Motor neuron (in vitro differentiated cells): ENCODE measurements at regions not wholly inside any gene's neighbourhood (a gene's known extent, or its start where the extent isn't known, plus 50 kb on each side); places are given as distances from the start of the nearest gene placed in this dataset.

Experiments used
- ATAC-seq, 8 experiments: fragments of 200-7000 bp; cut with Tn5 transposase; replicated peaks in 6 of 8; 2 replicates each; pipeline ENCODE4 v1.8.0; 2021; ENCODE audit warnings: mild to moderate bottlenecking in 8 of 8, moderate library complexity in 8 of 8
- H3K27ac ChIP-seq, 2 donors: fragments of 250-450 bp; sonication (Bioruptor Pico); 2 replicates each; pipeline ENCODE4 v1.9.0; 2021; ENCODE audit warnings: antibody characterized with exemption in 2 of 2, mild to moderate bottlenecking in 2 of 2, moderate library complexity in 1 of 2
- H3K4me1 ChIP-seq, 2 donors: fragments of 250-450 bp; sonication (Bioruptor Pico); replicated peaks in 1 of 2; 2 replicates each; pipeline ENCODE4 v1.6.1; 2021; ENCODE audit warnings: antibody characterized with exemption in 2 of 2, mild to moderate bottlenecking in 2 of 2, moderate library complexity in 1 of 2
- H3K4me3 ChIP-seq, 5 donors: fragments of 250-450 bp; sonication (Bioruptor Pico); 2 replicates each; pipeline ENCODE4 v1.9.0; 2021; ENCODE audit warnings: antibody characterized with exemption in 5 of 5, mild to moderate bottlenecking in 5 of 5, moderate library complexity in 4 of 5
- WGBS, 10 experiments: fragments of 450-650 bp; shearing (Covaris generic); methylation state at CpG; one replicate each; pipeline ENCODE4 v1.0.0; 2022; 5-methylcytosine and 5-hydroxymethylcytosine counted together
- in situ Hi-C, 9 experiments: fragments of 400-800 bp; cut with MboI; loops; one replicate each; pipeline ENCODE4 v1.15.0; 2021; ENCODE audit warnings: low sequenced_read_pairs in 9 of 9, low pct_unique_long_range_greater_than_20kb in 2 of 9; ENCODE audit not compliant: unreplicated experiment in 9 of 9

GRCh38 chr16:80166082-80166481, 374.7 kb upstream of the DYNLRB2 start:
- no peak for ATAC-seq
- in situ Hi-C loops: no loop called here
- Histone ChIP-seq H3K4me3 (no peak overlapping the region), H3K27ac (no peak overlapping the region), H3K4me1 (peaks cover 0 to 9% of the 10 kb centered on the region in 2 donors)
- WGBS, 10 experiments: 63 to 100% (median 82%) methylated on average over 1 to 3 of the region's 3 CpGs; no CpG with 5 or more reads in 1 of the 10 experiments

- in situ Hi-C loops: no loop called here
- Histone ChIP-seq H3K4me3 (no peak overlapping the region), H3K27ac (no peak overlapping the region), H3K4me1 (peaks cover 0 to 4% of the 10 kb centered on the region in 2 donors)
- ATAC-seq: no peak
- 55 to 100% (median 83%) methylated on average over 1 to 4 of the region's 5 CpGs for WGBS, 10 experiments
Measured at GRCh38 chr16:80164966-80165550, 375.7 kb upstream of the DYNLRB2 start.

GRCh38 chr16:80163339-80163738, 377.5 kb upstream of the DYNLRB2 start:
- Histone ChIP-seq H3K4me3 (no peak overlapping the region), H3K4me1 (no peaks in the 10 kb centered on the region), H3K27ac (no peak overlapping the region)
- in situ Hi-C loops: no loop called here
- ATAC-seq: peak in 3 of 8 experiments; percentile 36 to 67 (median 60)
- WGBS, 10 experiments: 36 to 100% (median 88%) methylated on average over 1 to 4 of the region's 4 CpGs; no CpG with 5 or more reads in 3 of the 10 experiments

GRCh38 chr16:80161799-80162739, 378.7 kb upstream of the DYNLRB2 start:
- Histone ChIP-seq H3K27ac (no peak overlapping the region), H3K4me1 (no peaks in the 10 kb centered on the region), H3K4me3 (no peak overlapping the region)
- 50 to 94% (median 90%) methylated on average over 1 to 11 of the region's 12 CpGs; no CpG with 5 or more reads in 1 of the 10 experiments for WGBS, 10 experiments
- in situ Hi-C loops: no loop called here
- ATAC-seq: peak in 3 of 8 experiments; percentile 41 to 80 (median 65)

GRCh38 chr16:80158766-80159165, 382.0 kb upstream of the DYNLRB2 start:
- ATAC-seq: no peak
- WGBS, 10 experiments: 39 to 100% (median 67%) methylated on average over 1 to 3 of the region's 4 CpGs; no CpG with 5 or more reads in 3 of the 10 experiments

GRCh38 chr16:80151722-80152111, 389.1 kb upstream of the DYNLRB2 start:
- peaks cover 0 to 8% of the 10 kb centered on the region in 2 donors for H3K4me1 ChIP-seq
- peak in 2 of 8 experiments; percentile 20 to 88 for ATAC-seq
- WGBS, 10 experiments: 6 to 88% (median 68%) methylated on average over 2 to 3 of the region's 3 CpGs
- no peak overlapping the region for H3K27ac ChIP-seq
- no peak overlapping the region for H3K4me3 ChIP-seq
- in situ Hi-C loops: no loop called here

More at GRCh38 chr16:80158766-80159165, 382.0 kb upstream of the DYNLRB2 start:
- no peaks in the 10 kb centered on the region for H3K4me1 ChIP-seq
- H3K27ac ChIP-seq: no peak overlapping the region
- H3K4me3 ChIP-seq: no peak overlapping the region
- in situ Hi-C loops: no loop called here

GRCh38 chr16:80150978-80151721, 389.6 kb upstream of the DYNLRB2 start:
- Histone ChIP-seq H3K27ac (no peak overlapping the region), H3K4me1 (peaks cover 0 to 8% of the 10 kb centered on the region in 2 donors), H3K4me3 (no peak overlapping the region)
- no peak for ATAC-seq
- in situ Hi-C loops: no loop called here
- 17 to 100% (median 83%) methylated on average over 1 to 3 of the region's 3 CpGs for WGBS, 10 experiments

- no peak overlapping the region for H3K4me3 ChIP-seq
- in situ Hi-C loops: no loop called here
- no peak overlapping the region for H3K27ac ChIP-seq
- 60 to 100% (median 83%) methylated on average over 1 to 3 of the region's 3 CpGs; no CpG with 5 or more reads in 1 of the 10 experiments for WGBS, 10 experiments
- ATAC-seq: no peak
- H3K4me1 ChIP-seq: peaks cover 0 to 8% of the 10 kb centered on the region in 2 donors
Measured at GRCh38 chr16:80148826-80149225, 392.0 kb upstream of the DYNLRB2 start.

- in situ Hi-C loops: no loop called here
- Histone ChIP-seq H3K4me3 (no peak overlapping the region), H3K4me1 (peaks cover 0 to 3% of the 10 kb centered on the region in 2 donors), H3K27ac (no peak overlapping the region)
- WGBS, 10 experiments: 7 to 88% (median 75%) methylated on average over 2 to 7 of the region's 8 CpGs
- ATAC-seq: no peak
Measured at GRCh38 chr16:80147026-80147655, 393.7 kb upstream of the DYNLRB2 start.

- in situ Hi-C loops: no loop called here
- Histone ChIP-seq H3K4me1 (no peaks in the 10 kb centered on the region), H3K27ac (no peak overlapping the region), H3K4me3 (no peak overlapping the region)
- ATAC-seq: peak in 6 of 8 experiments; percentile 43 to 76 (median 56)
Measured at GRCh38 chr16:80144191-80144590, 396.6 kb upstream of the DYNLRB2 start.

- no peak overlapping the region for H3K27ac ChIP-seq
- H3K4me1 ChIP-seq: no peaks in the 10 kb centered on the region
- ATAC-seq: no peak
- H3K4me3 ChIP-seq: no peak overlapping the region
- in situ Hi-C loops: no loop called here
Measured at GRCh38 chr16:80142940-80143339, 397.9 kb upstream of the DYNLRB2 start.

GRCh38 chr16:80142281-80142680, 398.5 kb upstream of the DYNLRB2 start:
- no peak for ATAC-seq
- no peak overlapping the region for H3K27ac ChIP-seq
- no peaks in the 10 kb centered on the region for H3K4me1 ChIP-seq
- H3K4me3 ChIP-seq: no peak overlapping the region
- in situ Hi-C loops: no loop called here
- WGBS, 10 experiments: 18 to 84% (median 60%) methylated on average over 1 to 5 of the region's 6 CpGs; no CpG with 5 or more reads in 3 of the 10 experiments
